Posterior cingulate gyrus (tissue), 11 donors: ENCODE measurements at regions not wholly inside any gene's neighbourhood (a gene's known extent, or its start where the extent isn't known, plus 50 kb on each side); places are given as distances from the start of the nearest gene placed in this dataset.

ENCODE experiments used
- DNase-seq, 10 donors: peaks; one replicate each; pipeline versions ENCODE4 v3.0.0 to v3.0.0-alpha.2; 2020 to 2021; ENCODE audit warnings: mixed read lengths in 3 of 10
- intact Hi-C: fragments of 100-400 bp; cut with DNase I; formaldehyde crosslinking; loops from one replicate; pipeline ENCODE4 v1.15.1; 2023

DNA sequence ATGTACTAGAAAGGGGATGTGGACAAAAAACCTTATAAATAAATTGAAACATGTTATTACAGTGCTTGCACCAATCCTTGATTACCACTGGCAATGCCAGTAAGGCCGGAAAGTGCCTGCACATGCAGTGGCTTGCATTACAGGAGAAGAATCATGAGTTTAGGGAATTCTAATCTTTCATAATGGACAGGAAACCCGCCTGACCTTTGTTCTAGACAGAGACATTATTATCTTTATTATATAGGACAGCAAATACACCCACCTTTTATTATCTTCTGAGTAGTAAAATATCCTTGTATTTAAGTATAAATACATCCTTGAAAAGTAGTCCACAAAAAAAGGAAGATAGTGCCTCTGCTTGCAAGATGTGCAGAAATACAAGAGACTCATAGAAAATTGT, 379.9 kb upstream of the LCORL start:
- intact Hi-C loops: no loop called here
- no peak for DNase-seq

DNA sequence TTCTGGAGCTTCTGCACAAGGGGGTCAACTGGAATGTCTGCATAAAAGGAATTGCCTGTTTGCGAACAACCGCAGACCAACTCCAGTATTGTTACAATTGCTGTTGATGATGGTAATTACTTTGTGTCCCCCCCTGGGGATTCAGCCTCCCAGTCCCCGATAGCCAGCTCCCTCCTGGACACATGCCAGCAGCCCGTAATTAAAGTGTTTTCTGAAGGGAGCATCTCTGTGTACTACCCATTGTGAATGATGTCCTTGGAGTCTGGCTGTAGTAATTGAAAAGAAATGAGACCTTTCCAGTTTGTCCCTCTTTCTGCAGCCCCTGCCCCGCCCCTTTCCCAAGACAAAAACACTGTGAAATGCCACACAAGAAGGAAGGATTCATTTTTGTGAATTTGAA, 377.1 kb upstream of the LCORL start:
- no peak for DNase-seq
- intact Hi-C loops: no loop called here

DNA sequence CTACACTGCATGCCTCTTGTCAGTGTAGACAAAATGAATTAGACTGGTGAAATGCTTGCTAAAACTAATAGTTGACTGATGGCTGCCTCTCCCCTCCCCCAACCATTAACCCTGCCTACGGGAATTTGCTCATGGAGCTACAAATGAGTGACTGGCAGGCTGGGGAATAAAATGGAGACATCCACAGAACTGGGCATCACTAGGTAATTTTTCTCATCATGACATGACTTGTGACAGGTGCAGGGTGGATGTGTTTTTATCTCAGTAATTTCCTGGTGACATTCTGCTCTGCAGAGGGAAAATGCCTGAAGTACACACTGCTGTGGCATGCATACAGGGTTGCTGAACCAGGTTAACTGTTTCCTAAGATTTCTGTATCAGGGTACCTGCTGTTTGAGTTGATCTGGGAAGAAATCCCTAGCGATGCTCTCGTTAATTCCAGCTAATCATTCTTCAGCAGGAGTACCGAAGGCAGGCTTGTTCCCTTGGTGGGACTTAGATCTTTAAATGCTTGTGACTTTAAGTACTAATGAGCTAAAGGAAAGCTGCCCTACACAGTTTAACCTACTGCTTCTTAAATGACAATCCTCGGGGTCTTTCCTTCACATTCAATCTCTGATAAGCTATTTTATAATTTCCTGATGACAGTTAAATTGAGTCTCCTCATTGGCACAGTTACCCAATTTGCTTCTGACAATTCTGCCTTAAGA, 376.3 kb upstream of the LCORL start:
- no peak for DNase-seq
- intact Hi-C loops: no loop called here

DNA sequence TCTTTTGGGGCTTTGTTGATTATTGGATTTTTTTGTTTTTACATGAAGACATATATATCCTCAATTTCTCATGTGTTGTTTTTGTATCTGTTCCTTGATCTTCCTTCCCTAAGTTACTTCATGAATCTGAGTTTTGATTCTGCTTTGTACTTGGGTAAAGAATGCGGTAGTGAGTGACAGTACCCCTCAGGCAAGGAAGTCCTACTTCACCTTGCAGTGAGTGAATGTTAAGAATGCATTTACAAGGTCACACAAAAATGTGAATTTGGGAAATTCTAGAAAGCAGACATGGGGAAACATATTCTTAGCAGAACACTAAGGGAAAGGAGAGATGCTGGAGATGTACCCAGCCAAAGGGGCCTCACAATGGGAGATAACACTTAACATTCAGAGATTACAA, 373.1 kb upstream of the LCORL start:
- intact Hi-C loops: no loop called here
- no peak for DNase-seq

DNA sequence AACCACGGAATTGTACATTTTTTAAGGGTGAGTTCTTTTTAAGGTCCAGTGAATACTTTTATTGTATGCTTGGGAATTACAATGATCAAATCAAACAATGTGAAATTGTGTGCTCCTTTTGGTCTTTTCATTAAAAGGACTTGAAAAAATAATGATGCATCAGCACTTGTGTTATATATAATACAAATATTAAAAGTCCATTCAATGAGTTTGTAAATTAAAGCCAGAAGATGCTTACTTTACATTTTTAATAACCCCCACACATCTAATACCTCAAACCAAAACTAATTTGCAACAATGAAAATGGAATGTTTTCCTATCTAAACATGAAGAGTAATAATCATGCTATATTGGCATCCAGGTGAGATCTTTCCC, 369.8 kb upstream of the LCORL start:
- intact Hi-C loops: no loop called here

DNA sequence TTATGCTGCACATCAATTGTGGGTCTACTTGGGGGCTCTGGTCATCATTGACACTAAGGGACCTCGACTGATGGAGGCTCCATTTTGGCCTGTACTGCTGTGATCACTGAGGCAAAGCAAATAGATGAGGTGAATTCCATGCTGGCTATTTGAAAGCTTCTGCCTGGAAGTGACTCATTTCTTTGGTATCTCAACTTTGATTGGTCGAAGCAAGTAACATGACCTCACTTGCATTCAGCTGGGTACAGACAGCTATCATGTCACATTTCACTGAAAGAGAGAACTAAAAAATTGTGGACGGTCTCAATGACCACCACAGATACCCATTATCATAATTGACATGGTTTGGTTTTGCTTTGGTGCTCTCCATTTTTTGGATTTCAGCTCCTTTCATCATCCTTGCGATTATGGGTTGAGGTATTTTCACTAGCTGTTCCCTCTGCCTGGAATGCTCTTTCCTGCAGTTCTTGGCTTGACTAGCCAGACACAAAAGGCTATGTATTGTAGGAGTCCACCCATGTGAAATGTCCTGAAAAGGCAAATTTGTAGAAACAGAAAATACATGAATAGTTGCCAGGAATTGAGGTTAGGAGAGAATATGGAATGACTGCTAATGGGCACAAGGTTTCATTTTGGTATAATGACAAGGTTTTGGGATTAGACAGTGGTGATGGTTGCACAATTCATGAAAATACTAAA, 369.2 kb upstream of the LCORL start:
- DNase-seq: no peak
- intact Hi-C loops: no loop called here

More for the DNA sequence above, 369.8 kb upstream of the LCORL start:
- DNase-seq: no peak

DNA sequence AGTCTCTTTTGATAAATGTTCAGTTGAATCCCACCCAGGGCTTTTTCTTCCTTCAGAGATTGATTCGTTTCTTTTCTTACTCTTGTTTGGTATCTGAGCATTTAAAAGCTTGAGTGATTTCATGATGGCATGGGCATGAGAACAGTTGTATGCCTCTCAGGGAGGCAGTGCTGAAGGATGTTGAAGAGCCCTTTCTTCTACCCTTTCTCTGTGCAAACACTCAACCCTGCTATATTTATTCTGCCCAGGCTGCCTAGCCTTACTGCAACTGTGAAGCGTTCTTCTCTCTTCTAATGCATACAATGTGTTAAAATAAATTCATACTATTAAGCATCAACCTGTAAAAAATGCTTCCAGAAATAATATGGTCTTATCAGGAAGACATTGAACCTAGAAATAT, 367.6 kb upstream of the LCORL start:
- no peak for DNase-seq
- intact Hi-C loops: no loop called here

DNA sequence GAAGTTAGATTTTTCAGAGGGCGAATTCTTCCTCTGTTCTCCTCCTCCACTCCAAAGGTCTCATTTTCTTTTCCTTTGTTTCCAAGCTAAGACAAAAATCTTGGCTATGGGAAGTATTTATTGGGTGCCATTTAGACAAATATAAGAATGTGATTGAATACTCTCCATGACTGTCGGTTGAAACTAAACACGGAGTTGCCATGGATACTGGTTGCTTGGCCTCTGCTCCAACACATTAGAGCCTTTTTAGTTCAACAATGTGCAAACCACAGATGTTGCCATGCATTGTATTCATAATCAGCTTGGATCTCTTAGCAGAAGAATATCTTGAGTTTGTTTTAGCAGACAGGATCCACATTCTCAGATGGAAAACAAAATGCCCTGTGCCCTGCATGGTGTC, 366.5 kb upstream of the LCORL start:
- intact Hi-C loops: no loop called here
- DNase-seq: no peak

DNA sequence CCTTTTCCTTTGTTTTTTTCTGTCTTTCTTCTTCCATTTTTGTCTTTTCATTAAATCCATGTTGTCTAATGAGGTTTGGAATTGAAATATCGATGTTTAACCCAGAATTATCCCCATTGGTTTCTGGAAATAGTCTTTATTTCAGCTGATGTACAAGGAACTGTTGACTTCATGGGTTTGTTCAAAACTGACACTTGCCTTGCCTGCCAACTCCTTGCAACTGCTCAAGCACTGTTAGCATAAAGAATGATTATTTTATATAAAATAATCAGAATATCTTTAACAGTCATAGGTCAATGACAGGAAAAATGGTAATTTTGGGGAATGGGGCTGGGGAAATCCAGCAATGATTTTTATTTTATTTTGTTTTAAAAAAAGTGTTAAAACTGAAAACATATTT, 359.6 kb upstream of the LCORL start:
- intact Hi-C loops: no loop called here

DNA sequence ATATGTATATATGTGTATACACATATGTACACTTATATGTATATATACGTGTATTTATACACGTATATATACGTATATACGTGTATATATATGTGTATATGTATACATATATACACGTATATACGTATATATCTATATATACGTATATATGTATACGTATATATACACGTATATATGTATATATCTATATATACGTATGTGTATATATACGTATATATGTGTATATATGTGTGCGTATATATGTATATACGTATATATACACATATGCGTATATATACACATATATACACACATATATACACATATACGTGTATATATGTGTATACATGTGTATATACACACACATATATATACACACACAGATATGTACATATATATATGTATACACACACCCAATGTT, 348.0 kb upstream of the LCORL start:
- intact Hi-C loops: loop anchor here (5.0 kb wide), 2 partner anchors 223 to 552 kb away; no protein-coding TSS in a partner anchor
- DNase-seq: no peak

More for the DNA sequence above, 359.6 kb upstream of the LCORL start:
- DNase-seq: no peak

DNA sequence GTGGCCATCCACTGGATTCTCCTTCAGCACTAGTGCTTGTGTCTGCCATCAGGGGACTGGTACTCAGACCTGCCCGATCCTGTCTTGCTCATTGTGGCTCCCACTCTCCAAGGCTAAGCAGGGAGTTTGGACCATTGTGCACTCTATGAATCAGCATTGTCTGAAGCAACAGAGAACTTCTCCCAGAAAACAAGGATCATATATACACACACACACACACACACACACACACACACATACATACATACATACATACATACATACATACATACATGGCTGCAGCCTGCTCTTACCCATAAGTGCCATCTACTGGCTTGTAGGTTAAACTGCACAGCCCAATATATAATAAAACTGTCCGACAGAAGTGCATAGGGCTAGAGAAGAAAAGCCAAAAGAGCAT, 345.3 kb upstream of the LCORL start:
- intact Hi-C loops: loop anchor here (5.0 kb wide), 2 partner anchors 225 to 550 kb away; no protein-coding TSS in a partner anchor
- no peak for DNase-seq

DNA sequence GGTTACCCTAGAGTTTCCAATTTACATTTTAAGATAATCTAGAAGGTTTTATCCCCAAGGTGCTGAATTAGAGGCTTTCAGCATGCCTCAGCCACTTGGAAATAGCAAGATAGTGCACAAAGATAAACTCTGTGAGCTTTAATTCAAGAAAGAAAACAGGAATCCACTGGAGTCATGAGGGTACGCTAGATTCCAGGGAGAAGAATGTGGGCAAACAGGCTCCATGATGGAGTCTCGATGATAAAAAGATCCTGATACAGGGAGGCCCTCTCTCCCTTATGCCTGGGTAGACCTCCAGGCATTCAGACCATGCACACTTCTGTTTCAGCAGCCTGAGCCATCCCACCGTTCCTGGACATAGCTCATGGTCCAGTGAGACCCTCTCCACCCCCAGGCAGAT, 344.6 kb upstream of the LCORL start:
- intact Hi-C loops: loop anchor here (5.0 kb wide), 2 partner anchors 226 to 549 kb away; no protein-coding TSS in a partner anchor
- DNase-seq: peak in 1 of 10 donors; percentile 26

DNA sequence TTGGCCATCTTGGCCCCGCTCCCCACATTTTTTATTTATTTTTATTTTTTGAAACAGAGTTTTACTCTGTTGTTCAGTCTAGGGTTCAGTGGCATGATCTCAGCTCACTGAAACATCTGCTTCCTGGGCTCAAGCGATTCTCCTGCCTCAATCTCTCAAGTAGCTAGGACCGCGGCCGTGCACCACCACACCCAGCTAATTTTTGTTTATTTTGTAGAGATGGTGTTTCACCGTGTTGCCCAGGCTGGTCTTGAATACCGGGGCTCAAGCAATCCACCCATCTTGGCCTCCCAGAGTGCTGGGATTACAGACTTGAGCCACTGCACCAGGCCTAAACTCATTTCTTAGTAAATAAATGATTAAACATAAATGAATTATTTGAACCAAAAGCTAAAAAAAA, 322.0 kb upstream of the LCORL start:
- intact Hi-C loops: no loop called here
- DNase-seq: peak in 1 of 10 donors; percentile 74

DNA sequence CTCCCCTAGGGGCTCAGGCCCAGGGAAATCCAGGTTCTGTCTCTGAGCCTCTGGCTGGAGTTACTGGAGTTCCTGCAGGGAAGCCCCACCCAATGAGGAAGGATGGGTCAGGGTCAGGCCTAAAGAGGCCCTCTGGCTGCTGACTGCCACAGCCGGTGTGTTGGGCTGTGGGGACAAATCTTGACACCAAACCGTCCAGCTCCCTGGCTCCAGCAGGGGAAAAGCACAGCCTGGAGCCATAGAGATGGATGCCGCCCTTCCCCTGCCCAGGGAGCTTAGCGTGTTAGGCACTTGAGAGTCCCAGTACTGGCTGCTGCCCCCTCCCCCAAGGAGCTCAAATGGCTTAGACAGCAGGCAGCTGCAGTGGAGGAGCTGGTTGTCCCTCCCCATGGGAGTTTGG, 321.3 kb upstream of the LCORL start:
- intact Hi-C loops: no loop called here
- peak in 1 of 10 donors; percentile 67 for DNase-seq

DNA sequence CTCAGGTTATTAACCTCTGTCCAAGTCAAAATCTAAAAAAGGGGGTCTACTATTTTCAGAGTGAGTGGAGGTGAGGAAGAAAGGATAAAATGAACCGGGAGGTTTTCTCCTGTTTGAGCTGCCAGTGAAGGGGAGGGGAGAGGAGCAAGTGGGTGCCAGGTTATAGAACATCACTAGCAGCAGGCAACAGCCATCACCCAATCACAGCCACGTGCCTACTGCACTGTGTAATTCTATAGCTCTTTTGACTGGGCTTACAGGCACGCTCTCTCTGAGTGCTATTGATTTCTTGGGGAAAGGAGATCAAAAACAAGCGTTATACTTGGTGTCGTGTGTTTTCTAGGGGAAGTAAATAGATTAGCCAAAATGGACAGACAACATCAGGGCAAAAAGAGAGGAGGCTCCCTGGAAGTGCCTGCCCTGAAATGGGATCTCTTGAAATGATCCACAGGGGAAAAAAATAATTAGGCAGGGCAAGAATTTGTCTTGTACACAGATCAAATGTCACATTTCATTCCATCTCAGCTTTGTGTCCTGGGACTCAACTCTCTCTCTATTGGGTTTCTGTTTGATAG, 300.5 kb upstream of the LCORL start:
- intact Hi-C loops: no loop called here
- no peak for DNase-seq

DNA sequence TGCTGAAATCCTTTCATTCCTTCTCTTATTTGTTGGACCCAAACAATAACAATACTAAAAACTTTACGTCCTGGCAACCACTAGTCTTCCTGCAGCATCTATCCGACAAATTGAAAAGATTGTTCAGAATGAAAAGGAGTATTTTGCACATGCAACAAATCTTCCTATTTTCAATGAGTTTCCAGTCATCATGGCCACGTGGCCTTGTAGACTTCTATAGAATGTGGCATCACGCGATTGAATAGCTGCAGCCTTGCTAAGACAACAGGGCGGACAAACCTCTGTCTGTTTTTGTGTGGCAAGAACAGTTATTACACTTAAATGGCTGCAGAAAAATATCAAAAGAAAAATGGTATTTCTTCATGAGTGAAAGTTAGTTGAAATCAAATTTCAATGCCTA, 297.9 kb upstream of the LCORL start:
- DNase-seq: no peak
- intact Hi-C loops: no loop called here

DNA sequence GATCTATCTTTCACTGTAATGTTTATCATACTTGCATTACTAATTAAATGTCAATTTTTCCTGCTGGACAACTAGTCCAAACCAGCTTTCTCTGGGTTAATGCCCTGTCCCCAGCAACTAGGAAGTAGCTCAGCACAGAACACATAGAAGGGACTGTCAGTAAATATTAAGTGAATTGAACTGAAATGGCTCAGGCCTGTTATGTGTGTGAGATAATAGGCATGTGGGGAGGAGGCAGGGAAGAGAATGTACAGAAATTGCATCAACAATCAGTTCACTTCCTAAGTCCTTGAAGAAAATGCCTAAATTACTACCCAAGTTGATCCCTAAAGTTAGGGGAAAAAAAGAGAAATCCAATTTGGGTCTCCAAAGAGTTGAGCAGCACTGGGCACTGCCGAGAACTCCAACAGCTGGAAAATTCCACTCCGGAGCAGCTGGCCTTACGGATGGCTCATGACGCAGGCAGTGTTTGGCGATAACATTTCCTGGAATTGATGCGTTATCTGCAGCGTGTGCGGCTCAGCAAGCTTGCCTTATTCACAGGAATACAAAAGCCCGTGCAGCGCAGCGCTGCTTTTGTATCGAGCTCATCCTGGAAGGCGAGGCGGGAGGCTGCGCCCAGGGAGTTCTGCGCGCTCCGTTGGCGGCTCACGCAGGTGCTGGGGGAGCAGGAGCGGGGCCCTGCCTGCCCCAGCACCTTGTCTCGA, 297.3 kb upstream of the LCORL start:
- peak in 8 of 10 donors; percentile 13 to 83 (median 24) for DNase-seq
- intact Hi-C loops: no loop called here

DNA sequence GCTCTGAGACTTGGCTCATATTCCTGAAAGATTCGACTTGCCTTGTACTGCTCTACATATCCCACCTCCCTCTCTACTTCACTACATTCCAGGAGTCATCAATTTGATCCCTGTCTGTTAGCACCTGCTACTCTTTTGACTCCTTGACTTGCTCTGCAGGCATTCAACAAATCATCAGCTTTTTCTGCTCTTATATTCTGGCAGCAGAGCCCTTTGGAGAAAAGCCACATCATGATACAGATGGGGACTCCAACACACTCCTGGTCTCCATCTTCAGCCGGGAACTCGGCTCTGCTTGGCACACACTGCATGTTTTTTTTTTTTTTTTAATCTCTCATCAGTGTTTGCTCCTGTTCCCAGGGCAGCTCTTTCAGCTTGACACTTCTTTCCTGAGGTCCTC, 293.2 kb upstream of the LCORL start:
- DNase-seq: no peak
- intact Hi-C loops: no loop called here

DNA sequence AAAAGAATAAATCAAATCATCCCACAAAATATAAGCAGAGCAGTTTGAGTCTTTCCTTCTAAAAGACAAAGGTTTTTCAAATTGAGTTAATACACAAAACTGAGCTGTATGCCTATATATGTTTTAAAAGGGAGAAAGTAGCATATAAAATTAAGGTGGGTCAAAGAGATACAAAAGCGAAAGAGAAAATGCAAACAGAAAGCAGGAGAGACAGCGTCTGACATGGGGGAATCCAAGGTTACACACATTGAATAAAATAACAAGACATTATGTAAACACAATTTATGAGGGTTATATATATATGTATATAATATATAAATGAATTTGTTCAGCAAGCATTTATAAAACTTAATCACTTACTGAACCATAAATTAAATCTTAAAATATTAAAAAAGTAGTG, 276.1 kb upstream of the LCORL start:
- intact Hi-C loops: no loop called here
- no peak for DNase-seq

DNA sequence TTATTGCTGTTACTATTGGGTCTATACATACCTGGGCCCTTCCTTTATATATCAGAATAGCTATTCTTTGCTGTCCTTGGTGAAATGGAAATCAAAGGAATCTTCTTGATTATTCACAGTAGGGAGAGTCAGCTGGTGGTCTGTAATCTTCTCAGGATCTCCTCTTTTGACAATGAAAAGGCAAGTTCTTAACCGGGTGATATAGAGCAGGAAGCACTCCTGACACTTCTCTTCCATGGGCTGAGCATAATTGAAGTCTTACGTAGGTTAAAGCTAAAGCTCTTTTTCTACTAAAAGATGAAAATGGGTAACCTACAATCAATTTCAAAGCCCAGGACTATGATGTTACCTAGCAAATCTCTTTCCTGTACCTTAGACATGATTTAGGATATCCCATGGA, 274.9 kb upstream of the LCORL start:
- no peak for DNase-seq
- intact Hi-C loops: no loop called here

DNA sequence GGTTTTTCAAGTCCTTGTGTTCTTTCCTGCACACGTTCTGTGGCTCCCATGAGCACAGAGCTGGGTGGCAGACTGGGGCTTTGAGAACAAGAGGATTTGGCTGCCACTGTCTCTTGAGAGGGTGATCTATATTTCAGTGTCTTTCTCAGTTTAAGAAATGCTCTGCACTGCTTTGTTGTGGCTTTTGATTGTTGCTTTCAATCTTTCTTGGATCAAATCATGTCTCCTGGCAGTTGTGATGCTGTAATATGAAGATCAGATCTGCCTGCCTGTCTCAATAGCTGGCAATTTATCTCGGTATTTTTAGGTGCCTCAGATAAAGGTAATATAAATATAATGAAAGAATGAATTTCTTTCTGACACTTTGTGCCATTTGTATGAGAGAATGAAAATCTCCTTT, 273.3 kb upstream of the LCORL start:
- intact Hi-C loops: no loop called here

More for the DNA sequence above, 273.3 kb upstream of the LCORL start:
- no peak for DNase-seq
